ENCODE measurements at regions not wholly inside any gene's neighbourhood (a gene's known extent, or its start where the extent isn't known, plus 50 kb on each side); places are given as distances from the start of the nearest gene placed in this dataset.

GRCh38 chr4:19278665-19279064, 973.0 kb upstream of the SLIT2 start:
- TF ChIP-seq SIN3A (IDR thresholded peaks at IDR 0.05; ENCODE audit: borderline replicate concordance, low read depth, low read length): no peak
- no peak for TF ChIP-seq POLR2AphosphoS5 (IDR thresholded peaks at IDR 0.05; ENCODE audit: low read depth, low read length)
- TF ChIP-seq, protein P1, sequence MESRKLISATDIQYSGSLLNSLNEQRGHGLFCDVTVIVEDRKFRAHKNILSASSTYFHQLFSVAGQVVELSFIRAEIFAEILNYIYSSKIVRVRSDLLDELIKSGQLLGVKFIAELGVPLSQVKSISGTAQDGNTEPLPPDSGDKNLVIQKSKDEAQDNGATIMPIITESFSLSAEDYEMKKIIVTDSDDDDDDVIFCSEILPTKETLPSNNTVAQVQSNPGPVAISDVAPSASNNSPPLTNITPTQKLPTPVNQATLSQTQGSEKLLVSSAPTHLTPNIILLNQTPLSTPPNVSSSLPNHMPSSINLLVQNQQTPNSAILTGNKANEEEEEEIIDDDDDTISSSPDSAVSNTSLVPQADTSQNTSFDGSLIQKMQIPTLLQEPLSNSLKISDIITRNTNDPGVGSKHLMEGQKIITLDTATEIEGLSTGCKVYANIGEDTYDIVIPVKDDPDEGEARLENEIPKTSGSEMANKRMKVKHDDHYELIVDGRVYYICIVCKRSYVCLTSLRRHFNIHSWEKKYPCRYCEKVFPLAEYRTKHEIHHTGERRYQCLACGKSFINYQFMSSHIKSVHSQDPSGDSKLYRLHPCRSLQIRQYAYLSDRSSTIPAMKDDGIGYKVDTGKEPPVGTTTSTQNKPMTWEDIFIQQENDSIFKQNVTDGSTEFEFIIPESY (IDR thresholded peaks at IDR 0.05; ENCODE audit: borderline replicate concordance, low read depth): no peak
- TF ChIP-seq TEAD4 (IDR thresholded peaks at IDR 0.05; ENCODE audit: borderline replicate concordance, insufficient read depth): no peak
- TF ChIP-seq, protein P2, sequence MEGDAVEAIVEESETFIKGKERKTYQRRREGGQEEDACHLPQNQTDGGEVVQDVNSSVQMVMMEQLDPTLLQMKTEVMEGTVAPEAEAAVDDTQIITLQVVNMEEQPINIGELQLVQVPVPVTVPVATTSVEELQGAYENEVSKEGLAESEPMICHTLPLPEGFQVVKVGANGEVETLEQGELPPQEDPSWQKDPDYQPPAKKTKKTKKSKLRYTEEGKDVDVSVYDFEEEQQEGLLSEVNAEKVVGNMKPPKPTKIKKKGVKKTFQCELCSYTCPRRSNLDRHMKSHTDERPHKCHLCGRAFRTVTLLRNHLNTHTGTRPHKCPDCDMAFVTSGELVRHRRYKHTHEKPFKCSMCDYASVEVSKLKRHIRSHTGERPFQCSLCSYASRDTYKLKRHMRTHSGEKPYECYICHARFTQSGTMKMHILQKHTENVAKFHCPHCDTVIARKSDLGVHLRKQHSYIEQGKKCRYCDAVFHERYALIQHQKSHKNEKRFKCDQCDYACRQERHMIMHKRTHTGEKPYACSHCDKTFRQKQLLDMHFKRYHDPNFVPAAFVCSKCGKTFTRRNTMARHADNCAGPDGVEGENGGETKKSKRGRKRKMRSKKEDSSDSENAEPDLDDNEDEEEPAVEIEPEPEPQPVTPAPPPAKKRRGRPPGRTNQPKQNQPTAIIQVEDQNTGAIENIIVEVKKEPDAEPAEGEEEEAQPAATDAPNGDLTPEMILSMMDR (IDR thresholded peaks at IDR 0.05): no peak
- TF ChIP-seq EP300 (IDR thresholded peaks at IDR 0.05; ENCODE audit: borderline replicate concordance in 1 of 2, low read depth in 1 of 2, low read length in 1 of 2): no peak
- no peak for TF ChIP-seq TAF1 (IDR thresholded peaks at IDR 0.05; ENCODE audit: borderline replicate concordance, low read depth, low read length)
- no peak for TF ChIP-seq NRF1 (IDR thresholded peaks at IDR 0.05; ENCODE audit: low read depth, low read length)

Measured in SK-N-SH (cell line).